Body of pancreas (tissue), 4 donors: ENCODE measurements at regions not wholly inside any gene's neighbourhood (a gene's known extent, or its start where the extent isn't known, plus 50 kb on each side); places are given as distances from the start of the nearest gene placed in this dataset.

Source experiments
- ATAC-seq: fragments of 150-250 bp; one replicate; pipeline ENCODE4 v1.9.1; 2016
- DNase-seq, 4 donors: peaks; one replicate each; pipeline ENCODE4 v3.0.0-alpha.2; 2019
- H3K27ac ChIP-seq, 4 donors: fragments of 200-600 bp; sonication (generic); 1 replicate in 3 of 4; 2 replicates in 1 of 4; pipeline versions ENCODE4 v1.5.1 to v1.6.1; 2016 to 2019; ENCODE audit warnings: mild to moderate bottlenecking in 1 of 4, mixed read lengths in 1 of 4, moderate library complexity in 1 of 4
- H3K27me3 ChIP-seq, 2 donors: fragments of 200-600 bp; sonication (generic); one replicate each; pipeline ENCODE4 v1.6.0; 2016; ENCODE audit warnings: mild to moderate bottlenecking in 1 of 2
- H3K36me3 ChIP-seq, 2 donors: fragments of 200-600 bp; sonication (generic); replicated peaks in 1 of 2; 2 replicates each; pipeline ENCODE4 v1.5.1; 2016; ENCODE audit warnings: low read depth in 2 of 2; ENCODE audit not compliant: insufficient read depth in 1 of 2
- H3K4me1 ChIP-seq: fragments of 200-600 bp; sonication (generic); one replicate; pipeline ENCODE4 v1.6.0; 2016
- H3K4me3 ChIP-seq, 2 donors: fragments of 200-600 bp; sonication (generic); 1 replicate in 1 of 2; 2 replicates in 1 of 2; pipeline ENCODE4 v1.5.1; 2016 to 2019
- H3K9me3 ChIP-seq, 3 donors: fragments of 200-600 bp; sonication (generic); 1 replicate in 2 of 3; 2 replicates in 1 of 3; pipeline ENCODE4 v1.5.1; 2016
- POLR2A ChIP-seq, 3 donors: fragments of 450-650 bp; IDR thresholded peaks; one replicate each; pipeline ENCODE4 v1.6.1; 2016; ENCODE audit warnings: antibody characterized with exemption in 3 of 3, mild to moderate bottlenecking in 2 of 3
- WGBS, 2 donors: methylation state at CpG; one replicate each; pipeline ENCODE4 v1.1.5; 2017; 5-methylcytosine and 5-hydroxymethylcytosine counted together
- intact Hi-C: fragments of 100-400 bp; cut with DNase I; formaldehyde crosslinking; loops from one replicate; pipeline ENCODE4 v1.15.1; 2023
- TF ChIP-seq, protein P1 (sequence below), 7 experiments: fragments of 450-650 bp in 4 of 7; fragments of 200-600 bp in 3 of 7; sonication (generic) in 3 of 7; IDR thresholded peaks; one replicate each; pipeline ENCODE4 v1.5.1; 2016 to 2019; ENCODE audit warnings: antibody characterized with exemption in 7 of 7

DNA sequence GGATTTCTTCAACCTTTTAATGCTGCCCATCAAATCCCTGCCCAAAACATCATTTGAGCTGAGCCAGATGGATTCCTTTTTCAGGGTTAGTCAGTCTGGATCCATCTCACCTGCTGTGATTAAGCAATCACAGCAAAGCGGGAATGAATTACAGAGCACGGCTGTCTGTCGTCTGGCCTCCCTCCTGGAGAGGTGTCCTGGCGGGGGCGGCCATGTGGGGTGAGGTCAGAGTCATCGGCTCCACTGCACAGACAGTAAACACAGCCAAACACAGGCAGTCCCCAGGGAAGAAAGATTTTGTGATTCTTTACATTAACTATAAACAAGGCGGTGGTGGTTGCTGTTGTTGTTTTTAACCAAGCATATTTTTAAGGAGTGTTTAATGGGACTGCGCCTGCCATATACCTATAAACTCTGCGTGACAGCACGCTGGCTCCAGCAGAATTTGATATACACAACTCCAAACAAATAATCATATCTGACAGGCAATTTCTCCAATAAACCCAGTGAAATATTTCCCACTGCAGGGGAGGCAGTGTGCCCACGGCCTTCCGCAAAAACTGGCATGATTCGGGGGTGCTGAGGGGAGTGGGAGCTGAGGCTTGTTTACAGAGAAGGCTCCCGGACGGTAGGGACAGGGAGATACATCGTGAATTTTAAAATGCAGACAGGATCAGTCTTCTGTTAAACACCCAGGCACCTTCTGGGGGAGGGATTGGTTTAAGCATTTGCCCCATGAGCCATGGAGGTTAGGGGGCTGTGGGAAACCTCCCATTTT, 232.0 kb upstream of the PMEPA1 start:
- no peak for TF ChIP-seq POLR2A (IDR thresholded peaks at IDR 0.05)
- TF ChIP-seq, protein P1, sequence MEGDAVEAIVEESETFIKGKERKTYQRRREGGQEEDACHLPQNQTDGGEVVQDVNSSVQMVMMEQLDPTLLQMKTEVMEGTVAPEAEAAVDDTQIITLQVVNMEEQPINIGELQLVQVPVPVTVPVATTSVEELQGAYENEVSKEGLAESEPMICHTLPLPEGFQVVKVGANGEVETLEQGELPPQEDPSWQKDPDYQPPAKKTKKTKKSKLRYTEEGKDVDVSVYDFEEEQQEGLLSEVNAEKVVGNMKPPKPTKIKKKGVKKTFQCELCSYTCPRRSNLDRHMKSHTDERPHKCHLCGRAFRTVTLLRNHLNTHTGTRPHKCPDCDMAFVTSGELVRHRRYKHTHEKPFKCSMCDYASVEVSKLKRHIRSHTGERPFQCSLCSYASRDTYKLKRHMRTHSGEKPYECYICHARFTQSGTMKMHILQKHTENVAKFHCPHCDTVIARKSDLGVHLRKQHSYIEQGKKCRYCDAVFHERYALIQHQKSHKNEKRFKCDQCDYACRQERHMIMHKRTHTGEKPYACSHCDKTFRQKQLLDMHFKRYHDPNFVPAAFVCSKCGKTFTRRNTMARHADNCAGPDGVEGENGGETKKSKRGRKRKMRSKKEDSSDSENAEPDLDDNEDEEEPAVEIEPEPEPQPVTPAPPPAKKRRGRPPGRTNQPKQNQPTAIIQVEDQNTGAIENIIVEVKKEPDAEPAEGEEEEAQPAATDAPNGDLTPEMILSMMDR (IDR thresholded peaks at IDR 0.05) = no peak
- H3K36me3 ChIP-seq = no peaks in the 10 kb centered on the region
- intact Hi-C loops = no loop called here
- no peaks in the 10 kb centered on the region for H3K27me3 ChIP-seq
- peak; percentile 71 for ATAC-seq
- WGBS, 2 donors = 43 to 46% methylated on average over 11 to 16 of the region's 16 CpGs
- H3K4me1 ChIP-seq = no peaks in the 10 kb centered on the region
- no peaks in the 10 kb centered on the region for H3K9me3 ChIP-seq
- no peak overlapping the region for H3K4me3 ChIP-seq
- peak overlapping the region in 3 of 4 donors; percentile 51 to 75 (median 58) for H3K27ac ChIP-seq
- peak in 3 of 4 donors; percentile 26 to 42 (median 35) for DNase-seq

DNA sequence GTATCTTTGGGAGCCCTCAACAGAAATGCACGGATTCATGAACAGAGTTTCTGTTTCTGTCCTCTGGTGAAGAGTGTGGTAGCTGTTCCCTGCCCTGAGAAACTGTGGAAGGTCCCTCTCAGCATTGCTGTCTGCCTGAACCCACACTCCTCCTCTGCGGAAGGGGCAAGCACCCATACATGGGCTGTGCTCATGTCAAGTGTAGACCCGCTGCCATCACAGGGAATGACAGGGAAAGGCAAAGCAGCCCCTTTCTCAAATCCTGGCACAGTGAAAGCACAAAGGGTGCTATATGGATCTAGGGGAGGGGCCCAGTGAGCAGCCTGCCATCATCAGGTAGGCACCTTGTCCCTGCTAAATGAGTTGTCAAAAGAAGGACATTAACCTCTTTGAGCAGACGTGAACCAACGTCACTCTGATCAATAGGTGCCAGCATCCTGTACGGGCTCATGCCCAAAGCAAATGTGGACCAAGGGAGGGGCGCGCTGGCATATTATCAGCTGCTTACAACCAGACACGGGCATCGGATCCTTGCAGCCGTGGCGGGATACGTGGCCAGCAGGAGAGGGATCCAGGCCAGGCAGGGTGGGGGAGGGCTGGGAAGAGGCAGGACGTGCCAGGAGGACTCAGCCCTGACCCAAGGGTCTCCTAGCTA, 231.2 kb upstream of the PMEPA1 start:
- TF ChIP-seq, protein P1 (IDR thresholded peaks at IDR 0.05) = no peak
- TF ChIP-seq POLR2A (IDR thresholded peaks at IDR 0.05) = no peak
- WGBS, 2 donors = 25 to 40% methylated on average over 14 of the region's 14 CpGs
- Histone ChIP-seq H3K27me3 (no peaks in the 10 kb centered on the region), H3K36me3 (no peaks in the 10 kb centered on the region), H3K27ac (peak overlapping the region; percentile 25 to 75 (median 54)), H3K4me3 (no peak overlapping the region), H3K9me3 (no peaks in the 10 kb centered on the region), H3K4me1 (no peaks in the 10 kb centered on the region)
- intact Hi-C loops = no loop called here
- DNase-seq (peak; percentile 32 to 67 (median 60)), ATAC-seq (peak; percentile 66)

DNA sequence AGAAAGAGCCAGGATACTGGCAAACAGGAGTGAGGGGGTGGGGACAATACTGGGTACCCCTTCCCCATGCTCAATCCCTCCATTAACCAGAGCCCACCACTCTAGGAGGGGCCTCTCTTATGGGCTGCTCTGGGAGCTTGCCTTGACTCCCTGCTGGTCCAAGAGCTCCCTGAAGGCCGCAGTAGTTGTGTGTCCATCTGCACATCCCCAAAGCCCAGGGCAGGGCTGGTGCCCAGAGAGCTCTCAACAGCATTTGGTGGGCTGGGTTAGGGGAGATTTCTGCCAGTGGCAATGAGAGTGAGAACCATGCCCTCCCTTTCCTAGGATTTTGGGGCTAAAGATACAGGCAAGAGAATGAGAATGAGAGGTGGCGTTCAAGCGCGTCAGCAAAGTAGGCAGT, 230.6 kb upstream of the PMEPA1 start:
- Histone ChIP-seq H3K4me3 (no peak overlapping the region), H3K27ac (peak overlapping the region in 1 of 4 donors; percentile 75), H3K36me3 (no peaks in the 10 kb centered on the region), H3K9me3 (no peaks in the 10 kb centered on the region), H3K27me3 (no peaks in the 10 kb centered on the region), H3K4me1 (no peaks in the 10 kb centered on the region)
- DNase-seq (no peak), ATAC-seq (no peak)
- no peak for TF ChIP-seq POLR2A (IDR thresholded peaks at IDR 0.05)
- TF ChIP-seq, protein P1 (IDR thresholded peaks at IDR 0.05) = no peak
- WGBS, 2 donors = 97 to 100% methylated on average over 3 to 4 of the region's 4 CpGs
- intact Hi-C loops = no loop called here

DNA sequence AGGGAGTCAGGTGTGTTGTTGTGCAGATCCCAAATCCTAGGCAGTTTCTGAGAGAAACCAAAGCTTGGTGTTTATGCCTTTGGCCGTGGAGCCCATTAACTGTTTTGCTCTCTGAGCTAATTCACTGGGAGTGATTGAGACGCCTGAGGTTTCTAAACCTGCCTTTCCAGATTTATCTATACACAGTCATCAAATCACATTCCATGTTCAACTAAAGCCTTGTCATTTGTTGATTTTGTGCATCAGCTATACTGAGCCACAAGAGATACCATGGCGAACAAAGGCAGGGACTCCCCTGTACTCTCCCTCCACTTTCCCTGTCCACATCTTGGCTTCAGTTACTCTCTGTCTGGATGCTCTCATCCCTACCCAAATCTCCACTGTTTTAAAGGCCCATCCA, 229.7 kb upstream of the PMEPA1 start:
- 47 to 48% methylated on average over 3 of the region's 3 CpGs for WGBS, 2 donors
- Histone ChIP-seq H3K4me3 (no peak overlapping the region), H3K4me1 (peaks cover under 1% of the 10 kb centered on the region), H3K27me3 (no peaks in the 10 kb centered on the region), H3K9me3 (no peaks in the 10 kb centered on the region), H3K36me3 (no peaks in the 10 kb centered on the region), H3K27ac (no peak overlapping the region)
- ATAC-seq (no peak), DNase-seq (no peak)
- intact Hi-C loops = no loop called here
- no peak for TF ChIP-seq POLR2A (IDR thresholded peaks at IDR 0.05)
- TF ChIP-seq, protein P1 (IDR thresholded peaks at IDR 0.05) = no peak
